GM19238 (cell line): ENCODE measurements at regions not wholly inside any gene's neighbourhood (a gene's known extent, or its start where the extent isn't known, plus 50 kb on each side); places are given as distances from the start of the nearest gene placed in this dataset.

Source experiments
- DNase-seq: peaks from one replicate; pipeline ENCODE4 v3.0.0; 2011; ENCODE audit warnings: low spot score; ENCODE audit not compliant: insufficient read length

DNA sequence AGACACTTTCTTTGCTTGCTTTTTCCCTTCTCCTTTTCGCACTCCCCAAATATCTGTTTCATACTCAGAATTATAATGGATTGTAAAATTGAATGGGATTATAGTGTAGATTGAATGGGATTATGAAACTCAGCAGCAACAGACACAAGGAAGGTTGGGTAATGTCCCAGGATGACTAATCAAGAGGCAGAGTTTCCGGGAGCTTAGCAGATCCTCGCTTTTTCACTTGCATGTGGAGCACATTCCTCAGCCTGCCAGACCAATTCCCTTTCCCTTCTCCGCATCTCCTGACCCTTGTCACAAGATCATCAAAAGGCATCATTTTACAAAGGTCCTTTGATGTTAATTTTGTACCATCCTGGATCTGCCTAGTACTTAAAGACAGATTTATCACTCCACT, 55.1 kb upstream of the SLC1A1 start:
- no peak for DNase-seq

DNA sequence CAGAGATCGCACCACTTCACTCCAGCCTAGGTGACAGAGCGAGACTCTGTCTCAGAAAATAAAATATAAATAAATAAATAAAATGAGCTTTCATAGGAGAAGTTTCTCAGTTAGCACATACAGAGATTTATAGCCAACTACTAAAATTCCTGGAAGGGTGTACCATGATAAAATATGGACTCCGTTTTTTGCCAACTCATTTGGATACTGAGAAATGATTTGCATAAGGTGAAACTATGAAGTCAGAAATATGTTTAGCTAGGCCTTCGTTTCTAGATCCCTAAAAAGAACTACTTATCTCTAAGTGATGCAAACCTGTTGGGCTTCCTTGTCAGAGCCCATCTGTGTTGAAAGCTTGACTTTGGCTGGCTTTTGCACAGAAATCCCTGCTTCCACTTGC, 56.9 kb upstream of the SLC1A1 start:
- DNase-seq = no peak

DNA sequence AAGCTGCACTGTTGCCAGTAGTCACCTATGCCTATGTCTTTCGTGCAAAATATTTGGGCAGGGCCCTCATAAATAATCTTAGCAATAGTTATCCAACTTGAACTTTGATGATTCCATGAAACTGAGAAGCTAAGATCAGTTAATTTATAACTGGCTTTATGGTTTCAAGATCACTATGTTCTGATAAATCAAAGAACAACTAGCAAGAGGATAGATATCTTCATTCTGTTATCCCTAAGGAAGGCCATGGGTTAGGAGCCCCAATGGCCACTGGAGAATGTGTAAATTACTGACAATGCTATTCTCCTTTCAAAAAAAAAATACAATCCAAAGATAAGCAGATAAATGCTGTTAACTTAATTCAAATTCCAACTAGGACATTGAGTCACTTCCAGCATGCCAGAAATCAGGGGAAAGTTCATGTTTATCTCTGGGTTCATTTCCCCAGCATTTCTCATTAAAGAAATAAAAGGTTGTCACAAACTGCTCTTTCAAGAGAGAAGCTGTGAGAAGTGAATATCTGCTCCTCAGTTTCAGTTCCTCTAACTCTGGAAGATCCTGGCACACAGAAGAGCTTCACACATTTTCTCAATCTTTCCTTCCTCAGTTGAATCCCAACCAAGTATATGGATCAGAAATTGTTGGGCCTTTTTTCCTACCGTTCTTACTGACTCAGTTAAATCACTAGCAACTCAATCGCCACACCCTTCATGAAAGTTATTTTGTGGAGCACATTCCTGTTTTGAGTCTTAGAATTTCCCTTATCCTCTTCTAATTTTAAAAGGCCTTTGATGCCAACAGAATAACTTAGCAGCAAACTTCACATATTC, 59.6 kb upstream of the SLC1A1 start:
- DNase-seq = no peak

DNA sequence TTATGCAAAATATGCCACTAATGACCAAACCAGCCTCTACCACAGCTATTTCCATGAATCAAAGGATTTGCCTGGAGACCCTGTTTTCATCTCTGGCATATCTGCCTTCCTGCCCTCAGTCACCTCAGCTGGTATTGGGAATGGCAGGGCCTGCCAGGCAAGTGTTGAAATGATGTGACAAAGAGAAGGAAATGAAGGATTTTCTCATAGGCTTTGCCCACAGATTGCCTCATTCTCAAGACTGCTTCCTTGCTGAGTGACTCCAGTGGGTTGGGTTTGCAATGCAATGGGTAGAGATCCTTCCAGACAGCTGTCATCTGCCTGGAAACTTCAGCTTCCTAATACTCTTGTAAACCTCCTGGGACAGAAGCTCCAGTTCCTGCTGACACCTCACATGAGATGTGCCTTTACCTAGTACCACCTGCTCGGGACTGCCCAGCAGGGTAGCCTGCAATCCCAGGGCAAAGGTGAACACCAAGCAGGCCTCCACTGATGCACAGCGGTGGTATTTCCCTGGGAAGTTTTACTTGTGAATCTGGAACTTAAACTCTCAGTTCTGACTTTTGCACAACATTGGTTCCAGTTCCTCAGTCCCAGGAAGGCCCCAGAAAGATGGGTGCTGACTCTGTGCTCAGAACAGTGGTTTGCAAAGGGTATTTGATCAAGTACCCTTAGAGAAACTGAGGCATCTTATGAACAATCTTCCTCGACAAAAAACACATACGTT, 64.8 kb upstream of the SLC1A1 start:
- no peak for DNase-seq

DNA sequence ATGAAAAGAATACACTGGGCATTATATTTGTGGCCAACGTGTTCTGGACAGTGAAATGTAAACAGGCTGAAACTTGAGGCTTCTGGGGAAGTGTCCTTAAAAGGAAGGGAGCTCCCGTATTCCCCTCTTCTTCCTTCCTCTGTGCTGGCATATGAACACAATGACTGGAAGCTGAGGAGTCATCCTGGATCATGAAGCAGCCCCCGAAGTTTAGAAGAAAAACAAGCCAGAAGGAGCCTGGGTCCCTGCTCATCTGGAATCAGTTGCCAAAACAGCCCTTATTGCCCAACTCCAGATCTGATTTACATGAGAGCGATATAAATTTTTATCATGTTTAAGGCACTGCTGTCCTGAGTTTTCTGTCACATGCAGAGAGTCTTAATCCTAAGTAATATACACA, 65.4 kb upstream of the SLC1A1 start:
- no peak for DNase-seq

DNA sequence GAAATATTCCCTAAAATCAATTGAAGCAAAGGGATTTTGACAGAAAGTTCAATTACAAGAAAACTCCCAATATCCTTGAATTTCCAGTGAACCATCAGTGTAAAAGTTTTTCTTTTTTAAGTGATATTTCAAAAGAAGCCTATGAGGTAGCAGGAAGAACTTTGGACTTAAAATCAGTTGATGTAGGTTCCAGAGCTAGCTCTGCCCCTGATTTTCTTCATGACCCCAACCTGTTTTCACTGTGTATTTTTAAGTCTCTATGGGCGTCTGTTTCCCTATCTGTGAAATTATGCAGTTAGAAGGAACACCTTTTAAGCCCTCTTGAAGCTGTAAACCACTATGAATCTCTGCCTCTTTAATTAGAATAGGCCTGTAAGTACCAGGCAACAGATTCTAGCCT, 66.2 kb upstream of the SLC1A1 start:
- DNase-seq = no peak

DNA sequence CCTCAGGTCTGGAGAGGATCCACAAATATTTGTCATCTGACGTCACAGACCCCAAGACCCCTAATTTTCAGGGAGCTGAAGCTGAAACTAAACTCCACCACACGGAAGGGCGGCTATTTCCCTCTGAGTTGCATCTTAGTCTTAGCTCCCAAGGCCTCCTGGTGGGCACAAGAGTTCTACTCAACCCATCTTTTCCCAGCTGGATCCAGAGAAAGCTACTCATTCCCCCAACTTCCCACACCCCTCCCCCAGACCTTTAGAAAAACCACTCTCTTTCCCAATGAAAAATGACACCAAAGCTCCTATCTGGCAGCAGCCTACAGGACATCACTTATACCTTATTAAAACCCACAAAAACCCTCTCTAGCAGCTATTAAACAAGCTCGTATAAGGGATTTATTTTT, 67.1 kb upstream of the SLC1A1 start:
- no peak for DNase-seq

DNA sequence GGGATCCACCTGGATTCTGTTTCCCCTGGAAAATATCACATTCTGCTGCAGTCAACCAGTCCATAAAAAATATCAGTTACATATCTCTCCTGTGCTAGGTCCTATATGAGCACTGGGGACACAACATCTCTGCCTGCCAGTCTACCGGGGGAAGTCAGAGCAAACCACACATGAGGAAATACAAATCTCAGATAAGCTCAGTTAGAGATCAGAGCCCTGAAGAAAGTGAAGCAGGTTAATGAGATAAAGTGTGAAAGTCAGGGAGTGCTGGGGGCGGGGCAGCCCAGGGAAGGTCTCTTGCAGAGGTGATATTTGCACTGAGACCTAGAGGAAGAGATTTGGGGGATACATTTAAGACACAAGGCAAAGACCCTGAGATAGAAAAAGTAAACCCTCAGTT, 67.8 kb upstream of the SLC1A1 start:
- DNase-seq = no peak

DNA sequence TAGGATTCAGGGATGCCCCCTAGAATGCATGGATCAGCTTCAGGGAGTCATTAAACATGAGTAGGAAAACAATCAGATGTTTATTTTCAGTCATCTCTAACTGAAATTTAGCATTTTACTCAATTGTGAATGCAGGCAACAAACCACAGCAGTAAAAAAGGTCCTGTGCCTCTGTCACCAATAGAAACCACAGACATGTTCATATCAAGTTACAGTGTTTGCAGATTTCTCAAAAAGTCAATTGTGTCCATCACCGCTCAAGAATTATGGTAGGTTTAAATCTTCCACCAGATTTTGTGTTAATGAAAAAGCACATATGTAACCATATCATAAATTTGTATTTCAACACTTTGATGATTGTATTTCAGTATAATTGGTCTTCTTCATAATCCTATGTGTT, 68.4 kb upstream of the SLC1A1 start:
- DNase-seq = no peak

DNA sequence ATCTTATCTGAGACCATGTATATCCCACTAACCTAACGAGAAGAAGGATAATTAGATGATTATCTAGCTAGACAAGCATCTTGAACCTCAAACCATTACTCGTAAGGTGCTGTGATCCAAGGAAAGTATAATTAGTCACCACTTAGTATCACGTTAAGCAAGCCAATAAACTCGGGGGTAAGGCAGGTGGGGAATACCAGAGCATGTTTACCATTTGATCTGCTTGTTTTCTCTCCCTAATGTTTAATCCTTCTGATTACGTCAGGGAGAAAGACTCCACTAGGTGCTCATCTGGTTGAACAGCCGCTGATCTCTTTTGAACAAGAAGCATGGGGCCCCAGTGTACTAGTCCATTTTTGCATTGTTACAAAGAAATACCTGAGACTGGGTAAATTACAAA, 69.9 kb upstream of the SLC1A1 start:
- DNase-seq = no peak

DNA sequence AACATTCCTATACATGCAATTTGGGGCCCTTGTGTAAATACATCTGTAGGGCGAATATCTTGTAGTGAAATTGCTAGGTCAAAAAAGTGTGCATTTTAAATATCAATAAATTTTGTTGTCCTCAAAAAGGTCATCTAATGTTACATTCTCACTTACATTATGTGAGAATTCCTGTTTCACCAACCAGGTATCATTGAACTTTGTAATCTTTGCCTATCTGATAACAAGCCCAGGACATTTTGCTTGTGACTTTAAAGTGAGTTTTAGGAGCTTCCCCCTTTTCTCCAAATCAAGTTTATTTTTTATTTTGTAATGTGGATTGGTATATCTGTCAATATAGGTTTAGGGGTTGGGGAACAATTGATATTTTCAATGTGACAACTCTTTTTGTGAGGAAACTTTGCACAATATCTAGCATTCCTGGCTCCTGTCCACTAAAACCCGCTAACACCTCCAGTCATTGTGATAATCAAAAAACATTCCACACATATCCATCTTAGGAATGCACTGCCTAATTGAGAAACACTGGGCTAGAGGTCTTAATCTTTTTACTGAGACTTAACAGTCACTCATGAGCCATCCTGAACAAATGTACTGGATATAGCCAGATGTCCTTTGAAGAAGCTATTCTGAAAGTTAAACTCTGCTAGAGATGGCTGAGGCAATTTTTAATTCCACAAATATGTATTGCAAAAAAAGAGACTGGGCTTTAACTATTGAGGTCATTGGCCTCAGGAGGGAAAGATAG, 72.5 kb upstream of the SLC1A1 start:
- no peak for DNase-seq

DNA sequence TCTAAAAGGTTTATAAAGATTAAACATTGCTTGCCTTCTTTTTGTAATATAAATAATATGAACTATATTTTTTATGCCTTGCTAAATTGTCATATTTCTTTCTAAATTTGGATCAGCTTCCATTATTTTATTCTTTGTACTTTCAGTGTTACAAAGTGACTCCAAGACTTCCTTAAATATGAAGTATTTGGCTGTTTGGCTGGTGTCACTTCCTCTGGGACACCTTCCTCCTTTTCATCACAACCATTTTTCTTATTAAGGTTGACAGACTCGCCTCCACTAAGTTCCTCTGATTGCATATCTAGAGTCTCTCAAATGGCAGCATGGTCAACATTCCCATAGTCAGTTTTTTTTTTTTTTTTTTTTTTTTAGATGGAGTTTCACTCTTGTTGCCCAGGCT, 73.8 kb upstream of the SLC1A1 start:
- no peak for DNase-seq

DNA sequence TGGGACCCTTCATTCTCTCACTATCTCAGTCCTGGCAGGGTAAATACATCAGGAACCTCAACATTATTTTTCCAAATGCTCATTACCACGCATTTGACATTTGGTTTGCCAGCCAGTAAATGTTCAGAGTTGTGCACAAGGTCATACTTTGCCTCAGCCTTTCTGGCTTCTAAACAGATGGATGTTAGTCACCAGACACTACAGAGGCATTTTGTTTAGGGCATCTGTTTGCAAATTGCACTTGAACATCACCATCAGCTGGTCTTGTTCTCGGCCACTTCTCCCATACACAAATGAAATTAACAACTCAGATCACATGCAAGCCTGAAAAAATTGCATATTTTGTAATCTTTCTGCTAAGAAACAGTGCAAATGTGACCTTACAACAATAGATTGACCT, 75.0 kb upstream of the SLC1A1 start:
- DNase-seq = no peak

DNA sequence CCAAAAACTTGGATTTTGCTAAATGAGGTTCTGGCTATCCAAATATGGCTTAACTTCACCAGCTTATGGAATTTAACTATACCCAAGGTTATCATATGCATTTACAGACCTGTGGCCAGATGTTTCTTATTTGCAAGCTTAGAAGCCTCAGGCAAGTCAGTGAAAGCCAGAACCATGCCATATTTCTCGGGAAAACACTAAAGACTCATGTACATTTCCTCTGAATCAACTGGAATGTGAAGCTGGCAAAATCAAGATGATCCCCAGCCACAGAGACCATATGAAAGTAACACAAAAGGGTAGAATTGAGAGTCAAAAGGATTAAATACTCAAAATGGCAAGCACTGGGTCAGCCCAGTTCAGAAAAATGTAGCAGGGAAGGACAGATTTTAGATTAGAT, 76.4 kb upstream of the SLC1A1 start:
- no peak for DNase-seq

DNA sequence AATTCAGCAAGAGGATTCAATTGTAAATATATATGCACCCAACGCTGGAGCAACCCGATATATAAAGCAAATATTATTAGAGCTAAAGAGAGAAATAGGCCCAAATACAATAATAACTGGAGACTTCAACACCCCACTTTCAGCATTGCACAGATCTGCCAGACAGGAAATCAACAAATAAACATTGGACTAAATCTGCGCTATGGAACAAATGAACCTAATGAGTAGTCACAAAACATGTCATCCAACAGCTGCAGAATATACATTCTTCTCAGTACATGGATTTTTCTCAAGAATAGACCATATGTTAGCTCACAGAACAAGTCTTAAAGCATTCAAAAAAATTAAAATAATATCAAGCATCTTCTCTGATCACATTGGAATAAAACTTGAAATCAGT, 86.1 kb upstream of the SLC1A1 start:
- no peak for DNase-seq

DNA sequence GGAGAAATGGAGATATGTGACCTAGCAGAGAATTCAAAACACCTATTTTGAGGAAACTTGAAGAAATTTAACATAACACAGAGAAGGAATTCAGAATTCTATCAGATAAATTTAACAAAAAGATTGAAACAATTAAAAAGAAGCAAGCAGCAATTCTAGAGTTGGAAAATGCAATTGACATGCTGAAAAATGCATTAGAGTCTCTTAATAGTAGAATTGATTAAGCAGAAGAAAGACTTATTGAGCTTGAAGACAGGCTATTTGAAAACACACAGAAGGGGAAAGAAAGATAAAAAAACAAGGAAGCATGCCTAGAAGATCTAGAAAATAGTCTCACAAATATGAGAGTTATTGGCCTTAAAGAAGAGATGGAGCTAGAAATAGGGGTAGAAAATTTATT, 87.8 kb upstream of the SLC1A1 start:
- DNase-seq = no peak

DNA sequence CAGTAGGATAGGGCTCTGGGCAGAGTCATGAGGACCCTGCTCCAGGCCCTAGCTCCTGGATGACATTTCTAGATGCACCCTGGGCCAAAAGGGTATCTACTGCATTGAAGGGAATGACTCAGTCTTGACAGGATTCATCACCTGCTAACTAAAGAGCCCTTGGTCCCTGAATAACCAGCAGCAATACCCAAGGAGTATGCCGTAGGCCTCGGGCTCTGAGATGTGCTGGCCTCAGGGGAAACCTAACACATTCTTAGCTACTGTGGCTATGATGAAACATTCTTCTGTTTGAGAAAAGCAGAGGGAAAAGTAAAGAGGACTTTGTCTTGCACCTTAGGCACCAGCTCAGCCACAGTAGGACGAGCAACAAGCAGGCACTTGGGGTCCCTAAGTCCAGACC, 89.5 kb upstream of the SLC1A1 start:
- DNase-seq = no peak

DNA sequence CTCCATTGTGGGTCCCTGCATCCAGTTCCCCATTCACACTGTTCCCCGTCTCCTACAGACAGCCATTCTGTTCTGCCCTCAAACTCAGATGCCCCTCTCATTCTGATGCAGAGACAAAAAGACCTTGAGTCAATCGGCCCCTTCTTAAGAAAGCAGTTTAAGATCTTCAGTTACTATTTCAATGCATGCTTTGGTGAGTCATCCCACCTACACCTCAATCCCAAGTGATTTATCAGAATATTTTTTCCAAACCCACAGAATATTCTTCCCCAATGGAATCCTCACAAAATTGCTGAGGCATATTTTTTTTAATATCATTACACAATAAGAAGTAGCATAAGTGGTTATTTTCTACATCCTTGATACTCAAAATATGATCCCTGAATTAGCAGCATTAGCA, 92.4 kb upstream of the SLC1A1 start:
- no peak for DNase-seq

DNA sequence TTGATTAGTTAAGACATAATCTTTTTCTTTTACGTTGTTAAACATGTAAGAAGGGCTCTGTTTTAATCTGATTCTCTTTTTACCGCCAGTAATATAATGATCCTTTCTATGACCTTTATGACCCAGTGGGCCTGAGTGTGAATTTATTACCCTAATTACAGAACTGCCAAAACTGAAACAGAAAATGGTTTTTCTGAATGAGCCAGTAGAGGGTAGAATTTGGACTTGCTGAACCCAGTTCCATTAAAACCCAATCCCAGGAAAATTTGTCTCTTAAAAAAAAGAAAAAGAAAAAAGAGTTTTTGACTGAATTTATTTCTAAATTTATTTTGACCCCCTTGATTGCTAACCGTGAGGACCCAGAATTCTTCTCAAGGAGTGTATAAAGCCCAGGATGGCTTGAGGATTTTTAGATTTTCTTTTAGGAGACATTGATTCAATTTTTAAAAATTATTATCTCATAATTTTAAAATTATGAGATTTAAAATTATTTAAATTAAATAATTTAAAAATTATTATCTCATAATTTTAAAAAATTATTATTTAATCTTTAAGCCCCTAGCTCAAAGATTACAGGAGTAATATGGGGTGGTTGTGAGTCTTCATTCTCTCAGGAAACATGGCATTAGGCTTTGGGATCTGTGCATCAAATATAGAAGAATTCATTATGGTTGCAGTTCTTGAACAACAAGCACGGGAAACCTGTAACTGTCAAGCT, 94.1 kb upstream of the GLIS3 start:
- DNase-seq = no peak

DNA sequence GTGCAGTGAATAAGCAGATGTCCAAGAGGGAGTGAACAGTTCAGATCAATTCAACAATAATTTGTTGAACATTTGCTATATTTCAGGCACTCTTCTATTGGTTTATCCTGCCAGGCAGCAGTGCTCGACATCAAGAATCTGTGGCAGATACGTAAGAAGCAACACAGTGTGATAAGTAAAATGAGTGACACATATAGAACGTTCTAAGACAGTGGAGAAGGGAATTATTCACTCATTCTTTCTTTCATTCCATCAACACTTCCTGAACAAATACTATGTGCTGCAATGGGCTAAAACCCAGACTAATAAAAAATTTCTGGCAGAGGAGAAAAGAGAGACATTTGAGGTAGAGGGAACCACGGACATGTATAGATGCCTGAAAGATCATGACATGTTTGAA, 89.9 kb upstream of the GLIS3 start:
- DNase-seq = no peak

DNA sequence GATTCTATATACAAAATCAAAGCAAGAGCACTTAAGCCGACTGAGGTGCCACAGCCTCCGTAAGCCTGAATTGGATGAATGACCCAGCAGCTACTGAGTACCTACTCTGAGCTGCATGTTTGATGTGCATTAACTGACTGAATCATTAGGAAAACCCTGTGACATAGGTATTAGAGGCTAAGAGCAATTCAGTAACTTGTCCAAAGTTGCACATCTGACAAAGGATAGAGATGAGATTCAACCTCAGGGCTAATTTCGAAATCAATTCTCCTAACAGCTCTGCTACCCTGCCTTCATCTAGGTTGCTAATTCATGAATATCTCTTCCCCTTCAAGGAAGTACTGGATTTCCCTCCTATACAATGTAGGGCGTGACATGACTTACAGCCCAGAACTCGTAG, 89.1 kb upstream of the GLIS3 start:
- DNase-seq = no peak

DNA sequence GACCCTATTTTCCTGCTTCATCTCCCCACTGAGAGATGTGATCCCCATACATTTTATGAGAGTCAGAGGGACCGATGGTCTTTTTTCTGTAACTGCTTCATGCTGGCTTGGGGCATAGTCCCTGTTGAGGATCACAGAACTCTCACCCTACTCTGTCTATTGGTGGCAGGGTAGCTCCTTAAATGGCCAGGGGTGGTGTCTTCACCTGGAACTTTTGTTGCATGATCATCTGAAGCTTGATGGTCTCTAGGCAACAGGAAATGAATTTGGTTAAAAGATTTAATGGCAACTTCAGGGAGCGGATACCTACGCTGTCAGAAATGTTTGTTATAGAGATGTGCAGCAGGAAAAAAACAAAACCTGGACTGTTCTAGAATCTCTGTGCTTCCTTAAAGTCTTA, 87.0 kb upstream of the GLIS3 start:
- no peak for DNase-seq
